OCI-LY1 (cell line): ENCODE measurements at regions not wholly inside any gene's neighbourhood (a gene's known extent, or its start where the extent isn't known, plus 50 kb on each side); places are given as distances from the start of the nearest gene placed in this dataset.

Experiments used
- CTCF ChIP-seq: fragments of 200-600 bp; sonication (generic), shearing (Covaris generic); IDR thresholded peaks from 2 replicates; pipeline ENCODE4 v1.5.1; 2017; ENCODE audit warnings: mild to moderate bottlenecking, antibody characterized with exemption, low read length, moderate library complexity, mixed read lengths
- EZH2 ChIP-seq: fragments of 200-600 bp; sonication (generic), shearing (Covaris generic); IDR thresholded peaks from 2 replicates; pipeline ENCODE4 v1.8.0; 2017; ENCODE audit warnings: borderline replicate concordance, mixed run types, mild to moderate bottlenecking, antibody characterized with exemption, low read length, moderate library complexity, mixed read lengths

GRCh38 chr3:105139881-105140560 lies 226.7 kb upstream of the ALCAM start:
- TF ChIP-seq CTCF = no peak
- TF ChIP-seq EZH2 = no peak
